ENCODE measurements at regions not wholly inside any gene's neighbourhood (a gene's known extent, or its start where the extent isn't known, plus 50 kb on each side); places are given as distances from the start of the nearest gene placed in this dataset.

GRCh38 chr2:207464007-207464406 is 65.8 kb upstream of the CREB1 start:
- no peak for DNase-seq

GRCh38 chr2:207465894-207466293 is 63.9 kb upstream of the CREB1 start:
- no peak for DNase-seq

- DNase-seq: no peak
Observed at GRCh38 chr2:207467716-207468347, 61.9 kb upstream of the CREB1 start.

- DNase-seq: no peak
Observed at GRCh38 chr2:207468488-207468887, 61.3 kb upstream of the CREB1 start.

- peak; percentile 59 for DNase-seq
Observed at GRCh38 chr2:207469451-207469850, 60.3 kb upstream of the CREB1 start.

GRCh38 chr2:207469943-207470729 is 59.6 kb upstream of the CREB1 start:
- DNase-seq: peak; percentile 59

GRCh38 chr2:207471261-207471660 is 58.5 kb upstream of the CREB1 start:
- no peak for DNase-seq

GRCh38 chr2:207472343-207473048 is 57.3 kb upstream of the CREB1 start:
- DNase-seq: no peak

GRCh38 chr2:207473049-207473930 is 56.5 kb upstream of the CREB1 start:
- DNase-seq: peak; percentile 87

- no peak for DNase-seq
Observed at GRCh38 chr2:207473931-207474235, 55.9 kb upstream of the CREB1 start.

GRCh38 chr2:207474863-207475485 is 54.8 kb upstream of the CREB1 start:
- peak; percentile 89 for DNase-seq

GRCh38 chr2:207475546-207475945 is 54.2 kb upstream of the CREB1 start:
- no peak for DNase-seq

- no peak for DNase-seq
Observed at GRCh38 chr2:207477896-207478295, 51.9 kb upstream of the CREB1 start.

- no peak for DNase-seq
Observed at GRCh38 chr2:207478572-207478971, 51.2 kb upstream of the CREB1 start.

- DNase-seq: no peak
Observed at GRCh38 chr2:207479198-207479785, 50.5 kb upstream of the CREB1 start.

Data from eye (tissue), 1 donor.